Ectodermal cell (in vitro differentiated cells): ENCODE measurements at regions not wholly inside any gene's neighbourhood (a gene's known extent, or its start where the extent isn't known, plus 50 kb on each side); places are given as distances from the start of the nearest gene placed in this dataset.

Experiments
- H3K27ac ChIP-seq: 2 replicates; pipeline ENCODE4 v1.7.0; 2013; ENCODE audit warnings: mild to moderate bottlenecking, low read depth, low read length; ENCODE audit not compliant: insufficient read depth, poor library complexity, severe bottlenecking
- H3K27me3 ChIP-seq: 2 replicates; pipeline ENCODE4 v1.7.0; 2013; ENCODE audit warnings: mild to moderate bottlenecking, low read length; ENCODE audit not compliant: insufficient read depth, control insufficient read depth, poor library complexity, severe bottlenecking
- H3K36me3 ChIP-seq: one replicate; pipeline ENCODE4 v1.7.0; 2013; ENCODE audit warnings: low read length; ENCODE audit not compliant: control insufficient read depth, insufficient read depth
- H3K4me1 ChIP-seq: one replicate; pipeline ENCODE4 v1.7.0; 2013; ENCODE audit warnings: low read length; ENCODE audit not compliant: control insufficient read depth, insufficient read depth
- H3K4me3 ChIP-seq: 2 replicates; pipeline ENCODE4 v1.7.0; 2013; ENCODE audit warnings: low read depth, low read length, control low read depth; ENCODE audit not compliant: insufficient read depth
- H3K9me3 ChIP-seq: 2 replicates; pipeline ENCODE4 v1.7.0; 2013; ENCODE audit warnings: mild to moderate bottlenecking, low read length, moderate library complexity; ENCODE audit not compliant: control insufficient read depth
- WGBS, 2 experiments: methylation state at CpG; one replicate each; pipeline ENCODE4 v1.1.7; 2013; ENCODE audit warnings: missing lambda C conversion rate in 2 of 2; 5-methylcytosine and 5-hydroxymethylcytosine counted together

GRCh38 chr20:40181676-40182075 is 507.4 kb downstream of the MAFB start:
- no peak overlapping the region for H3K4me3 ChIP-seq
- H3K9me3 ChIP-seq, result no peaks in the 10 kb centered on the region
- 94 to 97% methylated on average over 3 of the region's 3 CpGs for WGBS, 2 experiments
- no peaks in the 10 kb centered on the region for H3K27me3 ChIP-seq
- H3K36me3 ChIP-seq, result no peaks in the 10 kb centered on the region
- H3K4me1 ChIP-seq, result no peaks in the 10 kb centered on the region
- no peak overlapping the region for H3K27ac ChIP-seq

DNA sequence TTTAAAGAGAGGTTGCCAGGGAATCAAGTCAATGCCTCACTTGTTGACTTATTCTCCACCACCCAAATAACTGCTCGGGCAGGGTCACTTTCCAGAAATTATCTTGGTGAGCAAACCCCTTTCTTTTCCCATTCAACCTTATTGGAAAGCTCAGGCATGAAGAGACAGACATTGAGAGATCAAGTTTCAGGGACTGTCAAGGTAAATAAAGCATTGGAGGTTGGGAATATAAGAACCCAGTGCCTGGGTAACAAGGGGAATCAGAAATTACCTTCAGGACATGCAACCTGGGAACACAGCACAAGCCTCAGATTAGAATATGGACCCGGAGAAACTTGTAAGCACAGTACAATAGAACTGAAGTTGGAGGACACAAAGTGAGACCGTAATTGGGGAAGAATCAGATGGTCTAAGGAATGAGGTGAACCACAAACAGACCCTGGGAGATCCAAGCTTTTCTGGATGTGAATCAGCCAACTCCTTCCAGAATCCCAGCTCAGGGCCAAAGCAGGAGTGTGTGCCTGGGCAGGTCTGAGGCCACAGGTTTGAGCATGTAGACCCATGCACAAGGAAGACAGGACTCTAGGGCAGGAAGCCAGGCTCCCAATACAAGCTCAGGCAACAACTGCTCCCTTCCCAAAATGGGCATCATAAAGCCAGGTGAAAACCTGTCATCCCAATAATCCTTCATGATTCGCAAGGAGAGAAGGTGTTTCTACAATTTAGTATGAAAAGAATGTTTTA is 512.8 kb downstream of the MAFB start:
- Histone ChIP-seq H3K36me3 (no peaks in the 10 kb centered on the region), H3K4me1 (peaks cover 5% of the 10 kb centered on the region), H3K4me3 (no peak overlapping the region), H3K27ac (no peak overlapping the region), H3K9me3 (no peaks in the 10 kb centered on the region), H3K27me3 (no peaks in the 10 kb centered on the region)
- 88 to 89% methylated on average over 3 of the region's 4 CpGs for WGBS, 2 experiments

GRCh38 chr20:40175296-40175695 is 513.7 kb downstream of the MAFB start:
- H3K36me3 ChIP-seq, result no peaks in the 10 kb centered on the region
- H3K27ac ChIP-seq, result no peak overlapping the region
- no peaks in the 10 kb centered on the region for H3K9me3 ChIP-seq
- H3K27me3 ChIP-seq, result no peaks in the 10 kb centered on the region
- no peak overlapping the region for H3K4me3 ChIP-seq
- H3K4me1 ChIP-seq, result peaks cover 5% of the 10 kb centered on the region
- 91 to 100% methylated on average over 1 of the region's 1 CpG for WGBS, 2 experiments

DNA sequence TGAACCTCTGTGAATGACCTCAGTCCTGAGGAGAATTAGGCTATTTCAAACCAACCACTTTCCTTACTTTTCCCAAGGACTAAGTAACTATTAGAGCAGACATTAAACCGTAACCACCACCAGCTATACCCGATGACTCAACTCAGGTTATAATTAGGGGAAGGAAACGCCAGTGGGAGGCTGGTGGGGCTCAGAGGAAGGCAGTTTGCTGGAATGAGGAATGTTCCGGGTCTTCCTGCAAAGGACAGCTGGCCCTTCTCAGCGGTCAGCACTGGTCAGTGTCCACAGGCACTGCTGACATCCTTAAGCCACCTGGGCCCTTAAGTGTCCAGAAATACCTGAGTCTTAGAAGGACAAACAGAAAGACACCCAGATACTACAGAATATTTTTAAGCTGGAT is 515.2 kb downstream of the MAFB start:
- Histone ChIP-seq H3K4me1 (peaks cover 5% of the 10 kb centered on the region), H3K27ac (no peak overlapping the region), H3K4me3 (no peak overlapping the region), H3K36me3 (no peaks in the 10 kb centered on the region), H3K9me3 (no peaks in the 10 kb centered on the region), H3K27me3 (no peaks in the 10 kb centered on the region)
- 86 to 88% methylated on average over 5 of the region's 5 CpGs for WGBS, 2 experiments

DNA sequence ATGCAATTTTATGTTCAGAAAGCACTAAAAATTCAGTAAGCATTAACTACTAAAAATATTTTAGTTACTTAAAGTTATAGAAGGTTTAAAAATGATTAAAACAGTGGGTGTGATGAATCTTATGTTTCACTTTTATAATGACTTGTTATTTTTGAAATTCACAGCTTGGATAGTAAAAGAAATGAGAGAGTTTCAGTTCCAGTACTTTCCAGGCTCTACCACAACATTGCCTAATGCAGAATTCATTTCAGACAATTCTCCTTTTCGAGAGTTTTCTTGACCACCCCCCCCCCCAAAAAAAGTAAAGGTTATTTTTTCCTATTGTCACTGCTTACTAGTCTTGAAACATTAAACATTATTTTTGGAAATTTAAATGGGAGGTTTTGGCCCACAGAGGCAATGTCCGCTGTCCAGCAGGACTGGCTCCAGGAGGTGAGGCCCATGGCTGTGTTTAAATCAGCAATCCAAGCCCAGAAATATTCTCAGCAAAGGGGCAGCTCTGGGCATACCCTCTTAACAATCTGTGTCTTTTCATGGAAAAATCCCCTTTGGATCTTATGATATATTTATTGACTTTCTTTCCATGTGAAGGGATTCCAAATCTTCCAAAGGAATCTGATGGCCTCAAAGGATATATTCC is 519.9 kb downstream of the MAFB start:
- Histone ChIP-seq H3K4me1 (no peaks in the 10 kb centered on the region), H3K4me3 (no peak overlapping the region), H3K36me3 (no peaks in the 10 kb centered on the region), H3K9me3 (no peaks in the 10 kb centered on the region), H3K27me3 (no peaks in the 10 kb centered on the region), H3K27ac (no peak overlapping the region)
- 97 to 100% methylated on average over 2 of the region's 2 CpGs for WGBS, 2 experiments

DNA sequence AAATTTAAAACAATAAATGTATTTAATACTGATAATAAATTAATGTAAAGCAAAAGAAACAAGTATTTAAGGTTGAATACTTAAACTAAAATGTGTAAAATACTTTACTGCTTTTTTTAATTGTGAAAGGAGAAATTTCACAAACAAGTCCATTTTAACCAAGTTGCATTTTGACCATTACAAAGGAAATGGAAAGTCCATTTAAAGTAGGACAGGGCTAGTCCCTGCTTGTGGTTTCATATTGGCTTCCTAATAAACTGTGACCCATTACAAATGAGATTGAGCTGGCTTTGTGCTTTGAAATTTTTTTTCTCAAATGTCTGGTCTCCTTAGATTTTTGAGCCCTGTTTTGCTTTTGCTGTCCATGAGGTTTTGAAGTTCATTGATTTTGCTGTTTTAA is 527.6 kb downstream of the MAFB start:
- no peak overlapping the region for H3K4me3 ChIP-seq
- H3K36me3 ChIP-seq, result no peaks in the 10 kb centered on the region
- no peaks in the 10 kb centered on the region for H3K4me1 ChIP-seq
- H3K27me3 ChIP-seq, result no peaks in the 10 kb centered on the region
- H3K27ac ChIP-seq, result no peak overlapping the region
- no peaks in the 10 kb centered on the region for H3K9me3 ChIP-seq

DNA sequence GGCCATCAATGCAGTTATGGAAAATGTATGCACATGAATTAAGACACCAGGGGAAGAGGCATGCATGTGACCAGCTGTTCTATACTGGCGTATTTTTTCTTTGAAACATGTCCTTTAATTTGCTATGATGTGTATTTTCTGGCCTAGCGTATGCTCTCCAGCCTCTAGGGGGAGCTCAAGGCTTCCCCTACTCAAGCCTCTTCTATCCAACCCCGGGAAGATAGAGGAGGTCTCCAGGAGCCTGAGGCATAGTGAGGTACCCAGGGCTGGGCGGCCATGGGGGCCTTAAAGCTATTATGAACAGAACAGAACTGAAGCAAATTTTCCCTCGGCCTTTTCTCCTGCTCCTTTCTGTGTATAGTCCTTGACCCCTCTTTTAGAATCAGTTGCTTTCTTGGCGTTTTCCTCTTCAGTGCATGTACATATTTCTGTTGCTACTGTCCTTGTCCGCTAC is 528.9 kb downstream of the MAFB start:
- 77 to 82% methylated on average over 6 to 7 of the region's 7 CpGs for WGBS, 2 experiments
- H3K36me3 ChIP-seq, result no peaks in the 10 kb centered on the region
- H3K27me3 ChIP-seq, result no peaks in the 10 kb centered on the region
- H3K9me3 ChIP-seq, result no peaks in the 10 kb centered on the region
- H3K4me3 ChIP-seq, result no peak overlapping the region
- no peak overlapping the region for H3K27ac ChIP-seq
- H3K4me1 ChIP-seq, result no peaks in the 10 kb centered on the region

GRCh38 chr20:40159276-40159675 is 529.8 kb downstream of the MAFB start:
- H3K4me1 ChIP-seq, result no peaks in the 10 kb centered on the region
- WGBS, 2 experiments, result 92 to 98% methylated on average over 3 to 4 of the region's 5 CpGs
- no peak overlapping the region for H3K4me3 ChIP-seq
- H3K27ac ChIP-seq, result no peak overlapping the region
- no peaks in the 10 kb centered on the region for H3K9me3 ChIP-seq
- no peaks in the 10 kb centered on the region for H3K27me3 ChIP-seq
- H3K36me3 ChIP-seq, result no peaks in the 10 kb centered on the region

- WGBS, 2 experiments, result 84 to 93% methylated on average over 4 of the region's 4 CpGs
- no peaks in the 10 kb centered on the region for H3K27me3 ChIP-seq
Observed at GRCh38 chr20:40156600-40157317, 532.3 kb downstream of the MAFB start.

DNA sequence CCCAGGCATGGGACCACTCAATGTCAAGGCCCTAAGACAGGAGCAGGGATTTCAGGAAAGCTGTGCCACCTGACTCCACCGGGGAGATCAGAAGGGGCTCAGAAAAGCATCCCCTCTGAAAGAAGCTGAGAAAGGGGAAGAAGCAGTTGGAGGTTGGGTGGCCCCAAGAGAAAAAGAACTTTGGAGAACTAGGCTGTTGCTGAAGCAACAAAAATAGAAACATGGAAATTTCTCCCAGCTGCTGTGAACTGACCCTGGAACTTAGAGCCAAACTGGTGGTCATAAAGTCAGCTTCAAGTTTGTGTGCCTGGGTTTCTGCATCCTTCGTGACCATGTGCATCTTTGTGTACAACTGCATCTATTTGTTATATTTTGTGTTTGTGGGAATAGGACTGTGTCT is 534.5 kb downstream of the MAFB start:
- H3K4me3 ChIP-seq, result no peak overlapping the region
- WGBS, 2 experiments, result 94 to 100% methylated on average over 2 of the region's 2 CpGs
- H3K4me1 ChIP-seq, result no peaks in the 10 kb centered on the region

More at GRCh38 chr20:40156600-40157317, 532.3 kb downstream of the MAFB start:
- H3K27ac ChIP-seq, result no peak overlapping the region
- H3K9me3 ChIP-seq, result no peaks in the 10 kb centered on the region
- H3K4me1 ChIP-seq, result no peaks in the 10 kb centered on the region
- no peaks in the 10 kb centered on the region for H3K36me3 ChIP-seq
- H3K4me3 ChIP-seq, result no peak overlapping the region

More for the DNA sequence above, 534.5 kb downstream of the MAFB start:
- no peaks in the 10 kb centered on the region for H3K36me3 ChIP-seq
- no peaks in the 10 kb centered on the region for H3K9me3 ChIP-seq
- no peaks in the 10 kb centered on the region for H3K27me3 ChIP-seq
- no peak overlapping the region for H3K27ac ChIP-seq
